ENCODE measurements at regions not wholly inside any gene's neighbourhood (a gene's known extent, or its start where the extent isn't known, plus 50 kb on each side); places are given as distances from the start of the nearest gene placed in this dataset.

DNA sequence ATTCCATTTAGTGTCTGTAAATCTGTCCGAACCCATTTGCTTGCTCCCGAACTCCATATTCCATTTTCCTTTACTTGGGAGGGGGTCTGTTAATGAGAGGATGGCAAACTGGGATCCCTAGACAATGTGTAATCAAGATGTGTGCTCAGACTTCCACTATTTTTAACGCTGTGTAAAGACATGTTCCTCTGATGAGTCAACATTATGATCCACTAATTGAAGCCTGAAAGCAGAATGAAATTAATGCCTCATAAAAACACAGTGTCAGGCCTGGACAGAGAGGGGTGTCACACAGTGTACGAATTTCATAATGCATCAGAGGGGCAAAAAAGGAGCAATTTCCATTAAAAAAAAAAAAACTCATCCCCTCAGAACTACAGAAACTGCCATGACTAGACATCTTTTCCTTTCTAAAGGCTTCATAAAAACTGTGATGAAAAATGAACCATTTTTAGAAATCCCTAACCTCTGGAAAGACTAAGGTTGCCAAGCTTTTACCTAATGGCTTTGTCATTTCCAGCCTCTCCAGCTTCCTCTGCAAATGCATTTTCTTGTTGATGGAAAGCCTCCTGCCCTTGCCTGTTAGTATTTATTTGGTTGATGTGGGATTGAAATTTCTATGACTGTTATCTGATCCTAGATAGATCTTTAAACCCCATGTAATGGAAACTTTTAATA lies 209.2 kb upstream of the DCC start:
- no peak for DNase-seq (ENCODE audit: low read depth)

DNA sequence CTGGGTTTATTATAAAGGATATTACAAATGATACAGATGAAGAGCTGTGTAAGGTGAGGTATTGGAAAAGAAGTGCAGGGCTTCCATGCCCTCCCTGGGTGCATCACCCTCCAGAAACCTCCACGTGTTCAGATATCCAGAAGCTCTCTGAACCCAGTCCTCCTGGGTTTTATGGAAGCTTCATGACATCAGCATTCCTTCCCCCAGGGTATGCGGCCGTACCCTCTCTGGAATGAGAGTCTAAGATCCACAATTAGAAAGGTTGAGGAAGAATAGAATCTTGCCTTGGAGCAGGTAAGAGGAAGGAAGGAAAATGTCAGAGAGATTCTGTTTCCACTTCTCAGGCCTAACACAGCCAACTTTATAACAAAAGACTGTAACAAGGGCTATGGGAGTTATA lies 208.2 kb upstream of the DCC start:
- DNase-seq (ENCODE audit: low read depth), result no peak
- TF ChIP-seq, protein P1, sequence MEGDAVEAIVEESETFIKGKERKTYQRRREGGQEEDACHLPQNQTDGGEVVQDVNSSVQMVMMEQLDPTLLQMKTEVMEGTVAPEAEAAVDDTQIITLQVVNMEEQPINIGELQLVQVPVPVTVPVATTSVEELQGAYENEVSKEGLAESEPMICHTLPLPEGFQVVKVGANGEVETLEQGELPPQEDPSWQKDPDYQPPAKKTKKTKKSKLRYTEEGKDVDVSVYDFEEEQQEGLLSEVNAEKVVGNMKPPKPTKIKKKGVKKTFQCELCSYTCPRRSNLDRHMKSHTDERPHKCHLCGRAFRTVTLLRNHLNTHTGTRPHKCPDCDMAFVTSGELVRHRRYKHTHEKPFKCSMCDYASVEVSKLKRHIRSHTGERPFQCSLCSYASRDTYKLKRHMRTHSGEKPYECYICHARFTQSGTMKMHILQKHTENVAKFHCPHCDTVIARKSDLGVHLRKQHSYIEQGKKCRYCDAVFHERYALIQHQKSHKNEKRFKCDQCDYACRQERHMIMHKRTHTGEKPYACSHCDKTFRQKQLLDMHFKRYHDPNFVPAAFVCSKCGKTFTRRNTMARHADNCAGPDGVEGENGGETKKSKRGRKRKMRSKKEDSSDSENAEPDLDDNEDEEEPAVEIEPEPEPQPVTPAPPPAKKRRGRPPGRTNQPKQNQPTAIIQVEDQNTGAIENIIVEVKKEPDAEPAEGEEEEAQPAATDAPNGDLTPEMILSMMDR (conservative IDR thresholded peaks at IDR 0.05; ENCODE audit: low read depth, low read length), result no peak
- H3K4me3 ChIP-seq (ENCODE audit: low read depth, low read length), result no peak overlapping the region

More for the DNA sequence above, 209.2 kb upstream of the DCC start:
- H3K4me3 ChIP-seq (ENCODE audit: low read depth, low read length), result no peak overlapping the region
- TF ChIP-seq, protein P1 (conservative IDR thresholded peaks at IDR 0.05; ENCODE audit: low read depth, low read length), result no peak

DNA sequence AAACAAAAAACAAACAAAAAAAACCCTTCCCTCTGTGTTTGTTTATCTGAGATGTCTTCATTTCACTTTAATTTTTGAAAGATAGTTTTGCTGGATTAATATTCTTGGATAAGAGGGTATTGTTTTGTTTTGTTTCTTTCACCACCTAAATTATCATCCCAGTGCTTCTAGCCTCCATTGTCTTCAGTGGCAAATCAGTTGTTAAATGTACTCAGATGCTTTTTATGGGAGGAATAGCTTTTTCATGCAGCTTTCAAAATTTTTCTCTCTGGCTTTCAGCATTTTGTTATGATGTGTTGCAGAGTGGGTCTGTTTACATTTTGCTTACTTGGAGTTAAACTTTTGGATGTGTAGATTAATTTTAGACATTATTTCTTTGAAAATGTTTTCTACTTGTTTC lies 203.5 kb upstream of the DCC start:
- TF ChIP-seq, protein P1 (conservative IDR thresholded peaks at IDR 0.05; ENCODE audit: low read depth, low read length), result no peak
- no peak overlapping the region for H3K4me3 ChIP-seq (ENCODE audit: low read depth, low read length)
- no peak for DNase-seq (ENCODE audit: low read depth)

DNA sequence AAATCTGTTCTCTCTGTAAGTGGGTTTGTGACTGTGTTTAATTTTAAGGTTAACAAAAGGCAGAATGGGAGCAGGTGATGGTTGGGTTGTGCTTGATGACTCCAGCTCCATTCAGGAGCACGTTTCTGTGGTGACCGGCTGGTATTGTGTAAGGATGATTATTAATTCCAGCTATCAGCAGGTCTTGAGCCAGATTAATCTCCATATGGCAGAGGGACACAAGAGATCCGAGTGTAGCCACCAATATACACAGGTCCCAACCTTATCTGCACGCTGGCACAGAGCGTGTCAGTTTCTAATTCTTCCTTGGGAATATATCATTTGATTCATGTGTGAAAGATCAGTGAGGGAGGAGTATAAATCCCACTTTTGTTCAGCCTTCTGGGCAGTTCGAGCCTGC lies 199.0 kb upstream of the DCC start:
- TF ChIP-seq, protein P1 (conservative IDR thresholded peaks at IDR 0.05; ENCODE audit: low read depth, low read length), result no peak
- no peak for DNase-seq (ENCODE audit: low read depth)
- H3K4me3 ChIP-seq (ENCODE audit: low read depth, low read length), result no peak overlapping the region

DNA sequence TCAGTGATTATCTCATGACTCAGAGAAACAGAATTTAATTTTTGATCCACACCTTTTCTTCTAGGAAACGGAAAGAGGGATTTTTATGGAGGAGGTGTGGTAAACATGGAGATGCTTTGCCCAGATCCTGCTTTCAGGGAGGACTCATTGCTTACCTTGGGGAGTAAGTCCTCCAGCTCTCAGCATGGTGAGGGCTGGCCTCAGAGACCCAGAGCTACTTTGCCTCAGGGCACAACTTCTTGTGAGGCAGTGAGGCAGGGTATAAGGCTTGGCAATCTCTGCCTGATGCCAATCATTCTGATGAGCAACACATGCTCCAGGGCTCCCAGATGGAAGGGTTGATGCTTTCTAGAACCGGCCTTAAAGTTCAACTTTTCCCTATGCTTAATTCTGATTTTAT lies 189.9 kb upstream of the DCC start:
- no peak for DNase-seq (ENCODE audit: low read depth)
- H3K4me3 ChIP-seq (ENCODE audit: low read depth, low read length), result no peak overlapping the region
- TF ChIP-seq, protein P1 (conservative IDR thresholded peaks at IDR 0.05; ENCODE audit: low read depth, low read length), result no peak

DNA sequence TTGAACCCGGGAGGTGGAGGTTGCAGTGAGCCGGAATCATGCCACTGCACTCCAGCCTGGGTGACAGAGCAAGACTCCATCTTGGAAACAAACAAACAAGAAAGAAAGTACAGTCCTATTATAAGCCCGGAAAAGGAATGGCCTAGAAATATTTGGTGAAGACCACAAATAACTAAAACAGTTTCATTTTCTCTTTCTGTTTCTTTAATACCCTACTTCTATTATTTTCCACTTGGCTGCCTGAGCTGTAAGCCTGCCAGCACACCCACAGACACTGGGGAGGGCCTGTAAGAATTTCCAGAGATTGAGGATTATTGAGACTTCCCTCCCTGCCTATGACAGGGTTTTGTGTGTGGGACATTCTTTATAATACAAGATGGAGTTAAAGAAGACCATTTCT lies 188.0 kb upstream of the DCC start:
- no peak overlapping the region for H3K4me3 ChIP-seq (ENCODE audit: low read depth, low read length)
- DNase-seq (ENCODE audit: low read depth), result no peak
- TF ChIP-seq, protein P1 (conservative IDR thresholded peaks at IDR 0.05; ENCODE audit: low read depth, low read length), result no peak

DNA sequence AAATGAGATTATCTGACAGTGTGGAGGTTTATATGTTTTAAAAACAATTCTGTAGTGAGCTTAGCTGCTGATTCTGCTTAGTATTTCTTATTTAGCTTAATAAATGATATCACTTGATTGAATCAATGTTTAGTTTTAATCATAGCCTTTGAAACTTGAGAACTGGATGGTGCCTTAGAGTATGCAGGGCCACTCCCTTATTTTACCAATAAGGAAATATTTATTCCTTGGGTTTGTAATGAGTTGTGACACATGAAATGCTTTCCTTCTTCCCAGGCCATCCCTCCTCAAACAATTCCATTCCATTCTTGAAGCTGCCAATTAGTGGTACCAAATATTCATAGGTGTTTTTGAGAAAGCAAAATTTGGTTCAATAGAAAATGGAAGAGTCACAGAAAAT lies 183.8 kb upstream of the DCC start:
- TF ChIP-seq, protein P1 (conservative IDR thresholded peaks at IDR 0.05; ENCODE audit: low read depth, low read length), result no peak
- DNase-seq (ENCODE audit: low read depth), result no peak
- H3K4me3 ChIP-seq (ENCODE audit: low read depth, low read length), result no peak overlapping the region

All from epithelial cell of proximal tubule (primary cell).